ENCODE measurements at regions not wholly inside any gene's neighbourhood (a gene's known extent, or its start where the extent isn't known, plus 50 kb on each side); places are given as distances from the start of the nearest gene placed in this dataset.

- TF ChIP-seq EZH2 (IDR thresholded peaks at IDR 0.05) (no peak), POLR2AphosphoS5 (IDR thresholded peaks at IDR 0.05; ENCODE audit: borderline replicate concordance, low read depth, low read length) (no peak), FOXP2 (optimal IDR thresholded peaks at IDR 0.05; ENCODE audit: control extremely low read depth, extremely low read length, insufficient read depth) (no peak)
These were observed 874.8 kb upstream of the SLITRK6 start for GRCh38 chr13:86673931-86674431.

All from SK-N-MC (cell line).